GM21515 (cell line): ENCODE measurements at regions not wholly inside any gene's neighbourhood (a gene's known extent, or its start where the extent isn't known, plus 50 kb on each side); places are given as distances from the start of the nearest gene placed in this dataset.

ENCODE experiments used
- ATAC-seq: cut with Tn5 transposase; IDR thresholded peaks from one replicate; pipeline ENCODE4 v1.9.1; 2021; ENCODE audit not compliant: unreplicated experiment

GRCh38 chr15:35764661-35765519 is 218.9 kb upstream of the DPH6 start:
- ATAC-seq = no peak

GRCh38 chr15:35768949-35769348 is 223.0 kb upstream of the DPH6 start:
- no peak for ATAC-seq

- ATAC-seq = no peak
Observed at GRCh38 chr15:35769656-35770055, 223.7 kb upstream of the DPH6 start.

- no peak for ATAC-seq
Observed at GRCh38 chr15:35771746-35772442, 225.9 kb upstream of the DPH6 start.

GRCh38 chr15:35774653-35775052 is 228.7 kb upstream of the DPH6 start:
- no peak for ATAC-seq

- ATAC-seq = no peak
Observed at GRCh38 chr15:35775471-35775870, 229.5 kb upstream of the DPH6 start.

- no peak for ATAC-seq
Observed at GRCh38 chr15:35777061-35777460, 231.1 kb upstream of the DPH6 start.

- ATAC-seq = no peak
Observed at GRCh38 chr15:35783203-35783602, 237.2 kb upstream of the DPH6 start.

GRCh38 chr15:35784745-35785144 is 238.8 kb upstream of the DPH6 start:
- ATAC-seq = no peak

- ATAC-seq = no peak
Observed at GRCh38 chr15:35810007-35810406, 264.0 kb upstream of the DPH6 start.

- no peak for ATAC-seq
Observed at GRCh38 chr15:35813573-35813972, 267.6 kb upstream of the DPH6 start.

GRCh38 chr15:35818846-35819245 is 272.9 kb upstream of the DPH6 start:
- ATAC-seq = no peak

- no peak for ATAC-seq
Observed at GRCh38 chr15:35822153-35822552, 276.2 kb upstream of the DPH6 start.

GRCh38 chr15:35827141-35827540 is 281.2 kb upstream of the DPH6 start:
- no peak for ATAC-seq

- ATAC-seq = no peak
Observed at GRCh38 chr15:35827911-35828310, 281.9 kb upstream of the DPH6 start.

GRCh38 chr15:35833581-35833980 is 287.6 kb upstream of the DPH6 start:
- ATAC-seq = no peak

- no peak for ATAC-seq
Observed at GRCh38 chr15:35834216-35834830, 288.4 kb upstream of the DPH6 start.

GRCh38 chr15:35834866-35835265 is 288.9 kb upstream of the DPH6 start:
- ATAC-seq = no peak

- ATAC-seq = no peak
Observed at GRCh38 chr15:35838424-35839111, 292.6 kb upstream of the DPH6 start.

- ATAC-seq = no peak
Observed at GRCh38 chr15:35842631-35843030, 296.7 kb upstream of the DPH6 start.

GRCh38 chr15:35843498-35843897 is 297.5 kb upstream of the DPH6 start:
- no peak for ATAC-seq
